HG03571 (cell line): ENCODE measurements at regions not wholly inside any gene's neighbourhood (a gene's known extent, or its start where the extent isn't known, plus 50 kb on each side); places are given as distances from the start of the nearest gene placed in this dataset.
"Not testable (repeated sequence)": the region's sequence is repeated elsewhere in the genome, so short reads cannot be mapped to it uniquely, and the experiment has no call there.

Experiments
- ATAC-seq: cut with Tn5 transposase; IDR thresholded peaks from one replicate; pipeline ENCODE4 v1.9.1; 2021; ENCODE audit not compliant: unreplicated experiment

DNA sequence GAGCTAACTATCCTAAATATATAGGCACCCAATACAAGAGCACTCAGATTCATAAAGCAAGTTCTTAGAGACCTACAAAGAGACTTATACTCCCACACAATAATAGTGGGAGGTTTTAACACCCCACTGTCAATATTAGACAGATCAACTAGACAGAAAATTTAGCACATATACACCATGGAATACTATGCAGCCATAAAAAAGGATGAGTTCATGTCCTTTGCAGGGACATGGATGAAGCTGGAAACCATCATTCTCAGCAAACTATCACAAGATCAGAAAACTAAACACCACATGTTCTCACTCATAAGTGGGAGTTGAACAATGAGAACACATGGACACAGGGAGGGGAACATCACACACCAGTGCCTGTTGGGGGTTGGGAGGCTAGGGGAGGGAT lies 358.9 kb upstream of the KCND2 start:
- ATAC-seq, result not testable (repeated sequence)

DNA sequence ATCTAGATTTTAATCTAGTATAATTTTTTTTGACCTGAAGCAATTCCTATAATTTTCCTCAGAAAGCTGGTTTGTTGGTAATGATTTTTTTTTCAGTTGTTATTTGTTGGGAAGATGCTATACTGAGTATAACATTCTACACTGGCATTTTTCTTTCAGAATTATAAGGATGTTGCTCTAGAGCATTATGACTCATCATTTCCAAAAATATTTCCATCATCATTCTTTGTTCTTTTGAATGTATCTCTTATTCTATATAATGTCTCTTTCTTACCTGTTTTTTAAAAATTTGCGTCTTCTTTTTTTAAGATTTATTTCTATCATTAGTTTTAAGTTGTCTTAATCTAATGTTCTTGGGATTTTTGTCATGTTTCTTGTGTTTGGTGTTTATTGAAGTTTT lies 356.5 kb upstream of the KCND2 start:
- ATAC-seq, result no peak

DNA sequence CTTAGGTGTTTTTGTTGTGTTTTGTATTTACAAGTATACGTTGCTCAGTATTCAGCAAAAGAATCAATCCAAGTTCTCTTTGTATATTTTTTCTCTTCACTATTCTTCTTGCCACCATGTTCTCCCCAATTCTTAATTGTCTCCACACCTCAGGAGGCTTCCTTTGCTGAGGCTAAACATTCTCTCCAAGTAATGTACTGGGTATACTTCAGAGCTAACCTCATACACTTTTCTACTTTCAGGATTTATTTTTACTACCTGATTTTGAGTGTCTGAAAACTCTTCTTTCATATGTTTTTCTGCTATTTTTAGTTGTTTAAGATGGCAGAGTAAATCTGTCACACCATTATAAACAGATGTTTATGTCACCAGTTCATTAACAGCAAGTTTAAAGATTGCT lies 354.8 kb upstream of the KCND2 start:
- ATAC-seq, result no peak

DNA sequence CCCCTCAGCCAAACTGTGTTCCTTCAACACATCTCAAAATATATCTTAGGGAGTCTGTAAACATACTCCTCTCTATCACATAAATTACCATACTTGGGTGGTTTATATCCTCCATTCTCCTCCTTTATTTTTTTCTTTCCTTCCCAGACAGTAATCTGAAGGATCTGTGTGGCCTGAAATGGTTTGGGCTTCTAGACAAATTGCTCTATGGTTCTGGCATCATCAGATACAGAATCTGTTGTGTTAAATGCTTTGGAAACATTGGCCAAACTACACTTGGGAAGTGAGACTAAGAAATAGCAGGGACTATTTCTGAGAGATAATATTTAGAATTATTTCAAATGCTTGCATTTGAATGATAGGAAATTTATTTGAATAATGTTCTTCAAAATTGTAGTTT lies 353.0 kb upstream of the KCND2 start:
- ATAC-seq, result no peak

- no peak for ATAC-seq
Measured at GRCh38 chr7:119925581-119926289, 347.2 kb upstream of the KCND2 start.

DNA sequence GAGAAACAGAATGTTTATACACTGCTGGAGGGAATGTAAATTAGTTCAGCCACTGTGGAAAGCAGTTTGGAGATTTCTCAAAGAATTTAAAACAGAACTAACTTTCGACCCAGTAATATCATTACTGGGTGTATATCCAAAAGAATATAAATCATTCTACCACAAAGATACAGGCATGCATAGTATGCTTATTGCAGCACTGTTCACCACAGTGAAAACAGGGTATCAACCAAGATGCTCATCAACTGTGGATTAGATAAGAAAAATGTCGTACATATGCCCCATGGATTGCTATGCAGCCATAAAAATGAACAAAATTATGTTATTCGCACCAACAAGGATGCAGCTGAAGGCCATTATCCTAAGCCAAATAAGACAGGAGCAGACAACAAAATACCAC lies 343.1 kb upstream of the KCND2 start:
- ATAC-seq, result no peak

- ATAC-seq, result no peak
Measured at GRCh38 chr7:119931230-119931824, 341.6 kb upstream of the KCND2 start.

GRCh38 chr7:119935418-119936025 lies 337.5 kb upstream of the KCND2 start:
- no peak for ATAC-seq

DNA sequence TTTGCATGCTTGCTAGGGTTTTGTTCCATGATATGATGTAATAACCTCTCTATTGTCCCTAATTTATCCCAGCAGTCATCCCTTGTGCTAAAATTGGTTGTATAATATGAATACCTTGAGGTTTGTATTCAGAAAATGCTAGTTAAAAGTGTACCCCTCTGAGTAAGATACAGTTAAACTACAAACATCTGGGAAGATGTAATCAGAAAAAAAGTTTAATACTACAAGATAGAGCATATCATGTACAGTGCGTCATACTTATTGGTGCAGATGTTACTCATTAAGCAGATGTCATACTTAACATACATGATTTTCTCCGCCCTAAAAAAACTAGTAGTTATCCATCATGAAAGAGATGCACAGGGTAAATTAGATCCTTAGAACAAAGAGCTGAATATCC lies 336.1 kb upstream of the KCND2 start:
- ATAC-seq, result no peak

- no peak for ATAC-seq
Measured at GRCh38 chr7:119937745-119938144, 335.2 kb upstream of the KCND2 start.

GRCh38 chr7:119943942-119944600 lies 328.9 kb upstream of the KCND2 start:
- no peak for ATAC-seq

DNA sequence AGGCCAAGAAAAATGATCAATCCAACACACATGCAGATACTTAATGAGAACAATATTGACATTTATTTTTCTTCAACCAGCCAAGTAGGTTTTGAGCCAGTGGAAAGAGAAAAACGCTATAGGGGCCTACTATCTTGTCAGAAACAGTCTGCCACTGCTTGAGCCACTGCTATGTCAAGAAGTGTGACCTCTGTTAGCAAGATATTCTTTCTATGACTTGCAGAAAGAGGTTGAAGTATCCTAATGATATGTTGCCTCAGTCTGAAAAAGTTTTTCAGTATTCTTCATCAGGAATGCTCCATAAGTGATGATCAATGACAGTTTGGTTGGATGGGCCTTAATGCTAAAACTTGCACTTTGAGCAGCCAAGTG lies 328.4 kb upstream of the KCND2 start:
- no peak for ATAC-seq

- no peak for ATAC-seq
Measured at GRCh38 chr7:119945822-119946221, 327.2 kb upstream of the KCND2 start.

DNA sequence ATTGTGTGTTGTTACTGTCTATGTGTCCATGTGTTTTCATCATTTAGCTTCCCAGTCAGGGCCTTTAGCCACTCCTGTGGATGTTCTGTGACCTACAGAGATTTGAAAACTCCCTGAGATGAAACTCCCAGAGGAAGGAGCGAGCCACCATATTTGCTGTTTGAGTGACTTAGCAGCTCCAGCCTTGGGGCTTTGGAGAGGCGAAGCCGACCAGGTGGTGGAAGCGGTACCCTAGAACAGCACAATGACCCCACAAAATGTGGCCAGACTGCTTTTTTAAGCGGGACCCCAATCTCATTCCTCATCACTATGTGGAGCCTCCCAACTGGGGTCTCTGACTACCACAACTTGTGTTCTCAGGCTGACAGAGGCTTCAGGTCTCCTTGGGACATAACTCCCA lies 323.9 kb upstream of the KCND2 start:
- ATAC-seq, result no peak

DNA sequence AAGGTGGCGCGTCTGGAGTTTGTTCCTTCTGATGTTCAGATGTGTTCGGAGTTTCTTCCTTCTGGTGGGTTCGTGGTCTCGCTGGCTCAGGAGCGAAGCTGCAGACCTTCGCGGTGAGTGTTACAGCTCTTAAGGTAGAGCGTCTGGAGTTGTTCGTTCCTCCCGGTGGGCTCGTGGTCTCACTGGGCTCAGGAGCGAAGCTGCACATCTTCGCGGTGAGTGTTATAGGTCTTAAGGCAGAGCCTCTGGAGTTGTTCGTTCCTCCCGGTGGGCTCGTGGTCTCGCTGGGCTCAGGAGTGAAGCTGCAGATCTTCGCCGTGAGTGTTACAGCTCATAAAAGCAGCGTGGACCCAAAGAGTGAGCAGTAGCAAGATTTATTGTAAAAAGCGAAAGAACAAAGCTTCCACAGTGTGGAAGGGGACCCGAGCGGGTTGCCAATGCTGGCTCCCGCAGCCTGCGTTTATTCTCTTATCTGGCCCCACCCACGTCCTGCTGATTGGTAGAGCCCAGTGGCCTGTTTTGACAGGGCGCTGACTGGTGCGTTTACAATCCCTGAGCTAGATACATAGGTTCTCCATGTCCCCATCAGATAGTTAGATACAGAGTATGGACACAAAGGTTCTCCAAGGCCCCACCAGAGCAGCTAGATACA lies 322.5 kb upstream of the KCND2 start:
- not testable (repeated sequence) for ATAC-seq

GRCh38 chr7:119951614-119952013 lies 321.4 kb upstream of the KCND2 start:
- not testable (repeated sequence) for ATAC-seq

- ATAC-seq, result no peak
Measured at GRCh38 chr7:119957335-119957734, 315.6 kb upstream of the KCND2 start.

DNA sequence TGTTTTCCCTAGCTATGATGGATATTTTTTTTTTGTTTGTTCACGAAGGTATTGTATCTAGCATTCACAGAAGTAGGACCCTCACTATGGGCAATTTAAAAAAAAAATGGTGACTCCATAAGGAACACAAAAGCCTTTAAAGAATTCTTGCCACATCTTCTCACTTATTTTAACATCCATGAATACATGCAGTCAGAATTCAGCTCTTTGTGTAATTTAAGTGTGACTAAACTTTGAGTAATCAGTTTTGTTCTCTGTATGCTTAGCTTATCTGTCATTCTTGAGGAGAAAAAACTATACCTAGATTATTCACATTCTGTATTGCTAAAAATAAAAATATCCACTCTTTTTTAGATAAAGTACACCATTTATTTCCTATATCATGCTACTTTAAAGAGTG lies 313.2 kb upstream of the KCND2 start:
- no peak for ATAC-seq

GRCh38 chr7:119963654-119964053 lies 309.3 kb upstream of the KCND2 start:
- ATAC-seq, result no peak

GRCh38 chr7:119964065-119964464 lies 308.9 kb upstream of the KCND2 start:
- ATAC-seq, result no peak

DNA sequence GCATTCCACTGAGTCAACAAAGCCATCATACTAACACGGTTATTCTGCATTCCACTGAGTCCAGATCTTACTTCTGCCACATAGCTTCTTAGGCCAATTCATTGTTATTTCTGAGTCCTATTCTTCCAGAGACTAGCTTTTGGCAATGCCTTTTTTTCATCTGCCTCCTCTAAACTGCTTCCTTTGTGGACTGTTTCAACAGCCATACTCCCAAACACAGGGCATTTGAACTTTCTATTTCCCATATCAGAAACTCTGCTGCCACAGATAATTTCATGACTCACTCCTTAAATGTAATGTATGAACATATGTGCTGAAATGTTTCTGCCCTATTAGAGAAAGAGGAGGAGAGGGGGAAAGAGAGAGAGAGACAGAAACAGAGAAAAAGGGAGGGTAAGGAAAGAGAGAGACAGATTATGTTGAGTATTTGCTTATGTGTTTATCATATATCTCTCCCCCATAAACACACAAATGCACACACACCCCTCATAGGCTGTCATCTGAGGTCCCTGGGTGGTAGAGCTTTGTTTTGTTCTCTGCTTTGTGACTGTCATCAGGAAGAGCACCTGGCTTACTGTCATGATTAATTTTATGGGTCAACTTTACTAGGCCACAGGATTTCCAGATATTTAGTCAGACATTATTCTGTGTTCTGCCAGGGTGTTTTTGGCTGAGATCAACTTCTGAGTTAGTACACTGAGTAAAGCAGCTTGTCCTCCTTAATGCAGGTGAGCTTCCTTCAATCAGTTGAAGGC lies 308.0 kb upstream of the KCND2 start:
- ATAC-seq, result no peak
